Effector memory CD4-positive, alpha-beta T cell (primary cell): ENCODE measurements at regions not wholly inside any gene's neighbourhood (a gene's known extent, or its start where the extent isn't known, plus 50 kb on each side); places are given as distances from the start of the nearest gene placed in this dataset.

Experiments
- DNase-seq, 3 donors: peaks; one replicate each; pipeline ENCODE4 v3.0.0-alpha.2; 2020
- H3K27ac ChIP-seq: 2 replicates; pipeline ENCODE4 v1.7.0; 2013; ENCODE audit warnings: mild to moderate bottlenecking, low read length, moderate library complexity; ENCODE audit not compliant: insufficient read depth, poor library complexity, severe bottlenecking
- H3K27me3 ChIP-seq: replicated peaks from 2 replicates; pipeline ENCODE4 v1.7.0; 2013; ENCODE audit warnings: mild to moderate bottlenecking, low read length; ENCODE audit not compliant: insufficient read depth, control insufficient read depth, poor library complexity, severe bottlenecking
- H3K36me3 ChIP-seq: 2 replicates; pipeline ENCODE4 v1.7.0; 2013; ENCODE audit warnings: mild to moderate bottlenecking, low read length, moderate library complexity; ENCODE audit not compliant: control insufficient read depth, insufficient read depth
- H3K4me1 ChIP-seq: 2 replicates; pipeline ENCODE4 v1.7.0; 2013; ENCODE audit warnings: low read length, mild to moderate bottlenecking; ENCODE audit not compliant: control insufficient read depth, insufficient read depth, poor library complexity, severe bottlenecking
- H3K4me3 ChIP-seq: 2 replicates; pipeline ENCODE4 v1.7.0; 2013; ENCODE audit warnings: low read length, low read depth, mild to moderate bottlenecking; ENCODE audit not compliant: insufficient read depth, poor library complexity, severe bottlenecking
- H3K9me3 ChIP-seq: 2 replicates; pipeline ENCODE4 v1.7.0; 2013; ENCODE audit warnings: mild to moderate bottlenecking, low read length, moderate library complexity; ENCODE audit not compliant: control insufficient read depth

GRCh38 chr2:234825616-234826015 lies 126.2 kb upstream of the SH3BP4 start:
- no peak for DNase-seq
- Histone ChIP-seq H3K27me3 (no peaks in the 10 kb centered on the region), H3K4me3 (no peak overlapping the region), H3K36me3 (no peaks in the 10 kb centered on the region), H3K9me3 (no peaks in the 10 kb centered on the region), H3K27ac (no peak overlapping the region), H3K4me1 (no peaks in the 10 kb centered on the region)

DNA sequence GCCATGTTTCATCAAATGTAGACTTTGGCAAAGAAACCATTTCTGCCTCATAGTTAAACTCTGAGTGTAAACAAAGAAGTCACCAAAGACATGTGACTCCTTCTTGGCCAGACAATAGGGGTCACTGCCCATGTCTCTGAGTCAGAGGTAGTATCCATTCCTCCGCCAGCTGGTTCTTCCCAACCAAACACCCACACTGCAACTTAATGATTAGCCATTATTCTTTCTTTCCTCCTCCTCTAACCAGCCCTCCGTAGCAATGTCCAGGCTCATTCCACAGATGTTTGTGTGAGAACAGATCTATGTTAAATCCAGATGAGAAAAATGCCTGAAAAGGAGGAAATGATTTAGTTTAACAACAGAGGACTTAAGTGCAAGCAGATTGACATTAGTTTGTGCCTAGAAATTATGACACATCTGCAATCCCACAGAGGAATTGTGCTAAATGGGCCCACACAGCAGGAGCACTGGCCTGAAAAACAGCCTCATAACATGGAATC lies 127.9 kb upstream of the SH3BP4 start:
- DNase-seq, result no peak
- no peaks in the 10 kb centered on the region for H3K36me3 ChIP-seq
- H3K27ac ChIP-seq, result no peak overlapping the region
- H3K9me3 ChIP-seq, result no peaks in the 10 kb centered on the region
- H3K4me1 ChIP-seq, result no peaks in the 10 kb centered on the region
- no peak overlapping the region for H3K4me3 ChIP-seq
- H3K27me3 ChIP-seq, result no peaks in the 10 kb centered on the region

- no peaks in the 10 kb centered on the region for H3K36me3 ChIP-seq
- no peak for DNase-seq
- H3K27me3 ChIP-seq, result no peaks in the 10 kb centered on the region
- no peaks in the 10 kb centered on the region for H3K9me3 ChIP-seq
- H3K4me1 ChIP-seq, result no peaks in the 10 kb centered on the region
- no peak overlapping the region for H3K27ac ChIP-seq
- no peak overlapping the region for H3K4me3 ChIP-seq
Measured at GRCh38 chr2:234823196-234823876, 128.5 kb upstream of the SH3BP4 start.

DNA sequence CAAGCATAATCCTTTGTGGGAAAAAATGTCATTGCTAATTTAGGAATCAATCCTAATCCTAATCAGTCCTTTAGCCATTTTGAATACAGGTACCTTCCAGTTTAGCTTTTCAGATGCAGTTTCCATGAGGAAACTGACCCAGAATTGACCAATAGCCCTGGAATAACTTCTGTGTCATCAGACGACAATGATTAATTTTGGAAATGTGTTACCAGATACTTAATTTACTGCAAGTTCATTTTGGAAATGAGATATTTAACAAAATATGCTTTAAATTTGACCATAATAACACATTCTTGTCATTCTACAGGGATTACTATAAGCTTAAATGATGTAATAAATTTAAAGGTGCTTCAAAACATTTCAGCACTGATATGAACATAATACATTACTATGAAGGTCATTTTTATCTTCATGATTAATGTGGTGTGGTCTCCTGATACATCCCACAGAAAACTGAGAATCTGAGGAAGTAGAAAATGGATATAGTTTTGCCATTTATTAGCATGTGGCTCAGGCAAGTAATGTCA lies 129.8 kb upstream of the SH3BP4 start:
- Histone ChIP-seq H3K9me3 (no peaks in the 10 kb centered on the region), H3K4me3 (no peak overlapping the region), H3K27me3 (no peaks in the 10 kb centered on the region), H3K27ac (no peak overlapping the region), H3K36me3 (no peaks in the 10 kb centered on the region), H3K4me1 (no peaks in the 10 kb centered on the region)
- no peak for DNase-seq

- H3K4me1 ChIP-seq, result no peaks in the 10 kb centered on the region
- no peak for DNase-seq
Measured at GRCh38 chr2:234818937-234819336, 132.9 kb upstream of the SH3BP4 start.

GRCh38 chr2:234816491-234816890 lies 135.3 kb upstream of the SH3BP4 start:
- H3K4me1 ChIP-seq, result no peaks in the 10 kb centered on the region
- H3K36me3 ChIP-seq, result no peaks in the 10 kb centered on the region
- H3K4me3 ChIP-seq, result no peak overlapping the region
- no peak for DNase-seq
- H3K9me3 ChIP-seq, result no peaks in the 10 kb centered on the region
- no peak overlapping the region for H3K27ac ChIP-seq
- no peaks in the 10 kb centered on the region for H3K27me3 ChIP-seq

More at GRCh38 chr2:234818937-234819336, 132.9 kb upstream of the SH3BP4 start:
- no peaks in the 10 kb centered on the region for H3K27me3 ChIP-seq
- H3K4me3 ChIP-seq, result no peak overlapping the region
- H3K9me3 ChIP-seq, result no peaks in the 10 kb centered on the region
- no peaks in the 10 kb centered on the region for H3K36me3 ChIP-seq
- no peak overlapping the region for H3K27ac ChIP-seq

DNA sequence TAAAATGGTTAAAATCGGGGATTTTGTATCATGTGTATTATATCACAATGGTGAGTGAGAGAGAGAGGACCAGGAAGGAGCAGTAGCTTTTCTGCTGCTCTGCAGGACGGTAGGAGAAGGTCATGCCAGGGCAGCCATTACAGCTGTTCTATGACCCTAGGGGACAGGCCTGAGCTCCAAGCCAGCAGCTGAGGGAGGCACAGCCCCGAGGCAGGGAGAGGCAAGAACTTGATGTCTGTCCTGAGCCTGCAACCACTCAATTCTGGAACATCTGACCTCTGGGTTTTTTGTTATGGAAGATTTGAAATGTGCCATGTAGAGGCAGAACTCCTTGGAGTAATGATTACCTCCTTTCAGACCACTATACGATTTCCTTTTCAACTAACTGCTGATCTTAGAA lies 135.8 kb upstream of the SH3BP4 start:
- no peak overlapping the region for H3K27ac ChIP-seq
- no peaks in the 10 kb centered on the region for H3K36me3 ChIP-seq
- DNase-seq, result no peak
- no peaks in the 10 kb centered on the region for H3K27me3 ChIP-seq
- H3K9me3 ChIP-seq, result no peaks in the 10 kb centered on the region
- H3K4me1 ChIP-seq, result no peaks in the 10 kb centered on the region
- no peak overlapping the region for H3K4me3 ChIP-seq

- no peak overlapping the region for H3K27ac ChIP-seq
- no peaks in the 10 kb centered on the region for H3K9me3 ChIP-seq
- no peaks in the 10 kb centered on the region for H3K36me3 ChIP-seq
- no peak overlapping the region for H3K4me3 ChIP-seq
- H3K27me3 ChIP-seq, result no peaks in the 10 kb centered on the region
- DNase-seq, result no peak
- no peaks in the 10 kb centered on the region for H3K4me1 ChIP-seq
Measured at GRCh38 chr2:234814374-234814773, 137.4 kb upstream of the SH3BP4 start.

GRCh38 chr2:234812851-234813250 lies 139.0 kb upstream of the SH3BP4 start:
- Histone ChIP-seq H3K9me3 (no peaks in the 10 kb centered on the region), H3K27ac (no peak overlapping the region), H3K27me3 (no peaks in the 10 kb centered on the region), H3K4me1 (no peaks in the 10 kb centered on the region), H3K36me3 (no peaks in the 10 kb centered on the region), H3K4me3 (no peak overlapping the region)
- DNase-seq, result no peak

GRCh38 chr2:234808907-234809306 lies 142.9 kb upstream of the SH3BP4 start:
- Histone ChIP-seq H3K9me3 (no peaks in the 10 kb centered on the region), H3K36me3 (no peaks in the 10 kb centered on the region), H3K4me3 (no peak overlapping the region), H3K27me3 (no peaks in the 10 kb centered on the region), H3K4me1 (no peaks in the 10 kb centered on the region), H3K27ac (no peak overlapping the region)
- no peak for DNase-seq
